ENCODE measurements at regions not wholly inside any gene's neighbourhood (a gene's known extent, or its start where the extent isn't known, plus 50 kb on each side); places are given as distances from the start of the nearest gene placed in this dataset.

- no peak overlapping the region for H3K18ac ChIP-seq (ENCODE audit: extremely low read depth, low read length)
- no peak overlapping the region for H2BK15ac ChIP-seq (ENCODE audit: low read length)
- no peak overlapping the region for H2AK5ac ChIP-seq (ENCODE audit: low read depth, low read length)
- no peaks in the 10 kb centered on the region for H3K9me3 ChIP-seq (ENCODE audit: insufficient read depth in 2 of 2, low read depth in 1 of 2, low read length in 1 of 2)
- H4K5ac ChIP-seq (ENCODE audit: insufficient read length, low read depth, low read length): no peak overlapping the region
- ChIA-PET CTCF (ENCODE audit: partially characterized antibody) (interaction anchor here (0.7 to 1.2 kb wide), 2 partner anchors 31 to 100 kb away, joined by 3 read pairs; no protein-coding TSS in a partner anchor), POLR2A (ENCODE audit: partially characterized antibody) (no interaction called here)
- H3K36me3 ChIP-seq (ENCODE audit: control insufficient read depth in 2 of 4, insufficient read depth in 4 of 4, low read length in 3 of 4): no peaks in the 10 kb centered on the region
- no peak for DNase-seq (ENCODE audit: low read depth in 1 of 2, low spot score in 2 of 2)
- H3K9ac ChIP-seq (replicated peaks in 1 of 4; ENCODE audit: extremely low read depth in 1 of 4, low read depth in 3 of 4, low read length in 3 of 4): no peak overlapping the region
- no peak overlapping the region for H3K4me3 ChIP-seq (ENCODE audit: extremely low read depth in 1 of 4, insufficient read depth in 2 of 4, low read depth in 3 of 4, low read length in 4 of 4)
- H3K14ac ChIP-seq (ENCODE audit: insufficient read length): no peak overlapping the region
- no peak overlapping the region for H3K23ac ChIP-seq (ENCODE audit: insufficient read length)
- no peaks in the 10 kb centered on the region for H3K4me1 ChIP-seq (replicated peaks in 1 of 4; ENCODE audit: control insufficient read depth in 3 of 4, insufficient read depth in 4 of 4, low read length in 3 of 4)
- H2BK5ac ChIP-seq (ENCODE audit: low read depth, low read length): no peak overlapping the region
- H3K79me2 ChIP-seq (ENCODE audit: control insufficient read depth in 1 of 2, insufficient read depth in 2 of 2, low read length in 2 of 2): no peaks in the 10 kb centered on the region
- no peak for FAIRE-seq
- no peak overlapping the region for H3K4ac ChIP-seq (replicated peaks; ENCODE audit: insufficient read length, low read depth, low read length)
- no peak overlapping the region for H2BK12ac ChIP-seq (ENCODE audit: low read depth, low read length)
- no peak overlapping the region for H3K27ac ChIP-seq (ENCODE audit: low read depth, low read length)
- H2AFZ ChIP-seq (ENCODE audit: low read length): no peak overlapping the region
- no peak overlapping the region for H2BK120ac ChIP-seq (replicated peaks; ENCODE audit: low read depth, low read length)
- H2BK20ac ChIP-seq (ENCODE audit: low read length): no peak overlapping the region
- H3K23me2 ChIP-seq (ENCODE audit: low read depth, low read length): no peaks in the 10 kb centered on the region; the same call in 1 of the 2 replicates
- no peaks in the 10 kb centered on the region for H4K20me1 ChIP-seq (replicated peaks in 1 of 2; ENCODE audit: control insufficient read depth in 1 of 2, insufficient read depth in 2 of 2, low read length in 2 of 2)
- no peak overlapping the region for H4K91ac ChIP-seq (replicated peaks; ENCODE audit: insufficient read length, low read length)
- H4K8ac ChIP-seq (ENCODE audit: extremely low read depth, insufficient read depth, low read length): no peak overlapping the region
- 77% methylated on average over 6 of the region's 6 CpGs; no CpG with 5 or more reads in 1 of the 2 experiments for WGBS, 2 experiments (ENCODE audit: extremely low coverage in 1 of 2, insufficient coverage in 1 of 2, insufficient read length in 1 of 2, insufficient replicate concordance in 2 of 2, low coverage in 1 of 2, low lambda C conversion rate in 2 of 2, missing lambda C conversion rate in 1 of 2)
- H3K79me1 ChIP-seq (ENCODE audit: low read depth, low read length): no peaks in the 10 kb centered on the region
- H3K27me3 ChIP-seq (replicated peaks in 1 of 4; ENCODE audit: control insufficient read depth in 3 of 4, extremely low read depth in 1 of 4, insufficient read depth in 3 of 4, low read length in 3 of 4): no peaks in the 10 kb centered on the region
- H3K4me2 ChIP-seq (ENCODE audit: insufficient read depth in 1 of 2, low read depth in 2 of 2, low read length in 2 of 2): no peak overlapping the region
- no peak overlapping the region for H3K56ac ChIP-seq (replicated peaks; ENCODE audit: insufficient read length, low read depth, low read length)
- TF ChIP-seq JUN (IDR thresholded peaks at IDR 0.05; ENCODE audit: low read depth, low read length): no peak
- TF ChIP-seq HDAC6 (IDR thresholded peaks at IDR 0.05; ENCODE audit: low read depth, low read length): no peak
- TF ChIP-seq FOSL1 (IDR thresholded peaks at IDR 0.05; ENCODE audit: insufficient read depth, low read depth, low read length): no peak
- no peak for TF ChIP-seq SP1 (IDR thresholded peaks at IDR 0.05; ENCODE audit: low read depth, low read length)
These were observed 122.4 kb upstream of the HAND2 start for GRCh38 chr4:173652283-173652931.
